22Rv1 (cell line): ENCODE measurements at regions not wholly inside any gene's neighbourhood (a gene's known extent, or its start where the extent isn't known, plus 50 kb on each side); places are given as distances from the start of the nearest gene placed in this dataset.

Experiments used
- CTCF ChIP-seq: fragments of 450-650 bp; IDR thresholded peaks from 2 replicates; pipeline ENCODE4 v1.5.1; 2017; ENCODE audit warnings: mild to moderate bottlenecking
- ZFX ChIP-seq: fragments of 450-650 bp; IDR thresholded peaks from 2 replicates; pipeline ENCODE4 v1.6.1; 2017; ENCODE audit warnings: antibody characterized with exemption, borderline replicate concordance

- TF ChIP-seq ZFX (no peak), CTCF (no peak)
Observed at GRCh38 chr9:24816006-24816405, 270.3 kb upstream of the IZUMO3 start.
